Vagina (tissue), 2 donors: ENCODE measurements at regions not wholly inside any gene's neighbourhood (a gene's known extent, or its start where the extent isn't known, plus 50 kb on each side); places are given as distances from the start of the nearest gene placed in this dataset.

Experiments
- DNase-seq, 2 donors: peaks; one replicate each; pipeline ENCODE4 v3.0.0-alpha.2; 2017; ENCODE audit errors: extremely low spot score in 2 of 2
- H3K27ac ChIP-seq: fragments of 200-600 bp; sonication (generic); one replicate; pipeline ENCODE4 v1.5.1; 2019
- H3K27me3 ChIP-seq: fragments of 200-600 bp; sonication (generic); one replicate; pipeline ENCODE4 v1.5.1; 2019
- H3K36me3 ChIP-seq, 2 donors: fragments of 200-600 bp; sonication (generic); one replicate each; pipeline ENCODE4 v1.5.1; 2017 to 2019
- H3K4me1 ChIP-seq: fragments of 200-600 bp; sonication (generic); one replicate; pipeline ENCODE4 v1.5.1; 2019
- H3K4me3 ChIP-seq, 2 donors: fragments of 200-600 bp; sonication (generic); 1 replicate in 1 of 2; 2 replicates in 1 of 2; pipeline ENCODE4 v1.5.1; 2016 to 2019
- H3K9me3 ChIP-seq: fragments of 200-600 bp; sonication (generic); one replicate; pipeline ENCODE4 v1.5.1; 2019
- CTCF ChIP-seq, 3 experiments: fragments of 450-650 bp in 2 of 3; fragments of 200-600 bp in 1 of 3; sonication (generic) in 1 of 3; IDR thresholded peaks; one replicate each; pipeline ENCODE4 v1.5.1; 2017 to 2019; ENCODE audit warnings: antibody characterized with exemption in 3 of 3, mild to moderate bottlenecking in 2 of 3, moderate library complexity in 2 of 3
- POLR2A ChIP-seq, 2 donors: fragments of 450-650 bp; IDR thresholded peaks; one replicate each; pipeline ENCODE4 v1.6.1; 2017; ENCODE audit warnings: antibody characterized with exemption in 2 of 2, mild to moderate bottlenecking in 2 of 2, moderate library complexity in 2 of 2
- POLR2AphosphoS5 ChIP-seq, 2 donors: sonication (generic); formaldehyde crosslinking; IDR thresholded peaks; one replicate each; pipeline ENCODE4 v1.9.0; 2017; ENCODE audit warnings: antibody characterized with exemption in 2 of 2, mild to moderate bottlenecking in 2 of 2, low read depth in 1 of 2; ENCODE audit not compliant: insufficient read depth in 1 of 2
- intact Hi-C: fragments of 100-400 bp; cut with DNase I; formaldehyde crosslinking; loops from one replicate; pipeline ENCODE4 v1.15.1; 2023

- H3K27me3 ChIP-seq = no peaks in the 10 kb centered on the region
- no peak overlapping the region for H3K4me3 ChIP-seq
- peaks cover 5% of the 10 kb centered on the region for H3K4me1 ChIP-seq
- DNase-seq = no peak
- H3K36me3 ChIP-seq = no peaks in the 10 kb centered on the region
- no peaks in the 10 kb centered on the region for H3K9me3 ChIP-seq
- TF ChIP-seq POLR2A (IDR thresholded peaks at IDR 0.05) = no peak
- TF ChIP-seq POLR2AphosphoS5 (IDR thresholded peaks at IDR 0.05; ENCODE audit: insufficient read depth in 1 of 2, low read depth in 1 of 2) = no peak
- no peak for TF ChIP-seq CTCF (IDR thresholded peaks at IDR 0.05)
- intact Hi-C loops = no loop called here
- no peak overlapping the region for H3K27ac ChIP-seq
These were observed 107.7 kb downstream of the PTGS2 start for GRCh38 chr1:186572509-186572908.

GRCh38 chr1:186571771-186572170 is 108.5 kb downstream of the PTGS2 start:
- H3K36me3 ChIP-seq = no peaks in the 10 kb centered on the region
- H3K4me1 ChIP-seq = peaks cover 5% of the 10 kb centered on the region
- no peak overlapping the region for H3K27ac ChIP-seq
- TF ChIP-seq CTCF (IDR thresholded peaks at IDR 0.05) (no peak), POLR2AphosphoS5 (IDR thresholded peaks at IDR 0.05; ENCODE audit: insufficient read depth in 1 of 2, low read depth in 1 of 2) (no peak), POLR2A (IDR thresholded peaks at IDR 0.05) (no peak)
- H3K4me3 ChIP-seq = no peak overlapping the region
- no peaks in the 10 kb centered on the region for H3K27me3 ChIP-seq
- no peaks in the 10 kb centered on the region for H3K9me3 ChIP-seq
- DNase-seq = no peak
- intact Hi-C loops = no loop called here

GRCh38 chr1:186569856-186570255 is 108.9 kb upstream of the PDC start:
- H3K27ac ChIP-seq = no peak overlapping the region
- no peak for DNase-seq
- H3K9me3 ChIP-seq = no peaks in the 10 kb centered on the region
- H3K4me1 ChIP-seq = no peaks in the 10 kb centered on the region
- no peaks in the 10 kb centered on the region for H3K27me3 ChIP-seq
- no peak overlapping the region for H3K4me3 ChIP-seq
- intact Hi-C loops = no loop called here
- TF ChIP-seq CTCF (IDR thresholded peaks at IDR 0.05) (no peak), POLR2A (IDR thresholded peaks at IDR 0.05) (no peak), POLR2AphosphoS5 (IDR thresholded peaks at IDR 0.05; ENCODE audit: insufficient read depth in 1 of 2, low read depth in 1 of 2) (no peak)
- H3K36me3 ChIP-seq = no peaks in the 10 kb centered on the region

- TF ChIP-seq CTCF (IDR thresholded peaks at IDR 0.05) (no peak), POLR2A (IDR thresholded peaks at IDR 0.05) (no peak), POLR2AphosphoS5 (IDR thresholded peaks at IDR 0.05; ENCODE audit: insufficient read depth in 1 of 2, low read depth in 1 of 2) (no peak)
- H3K36me3 ChIP-seq = no peaks in the 10 kb centered on the region
- no peak overlapping the region for H3K4me3 ChIP-seq
- H3K27ac ChIP-seq = no peak overlapping the region
- H3K27me3 ChIP-seq = no peaks in the 10 kb centered on the region
- H3K4me1 ChIP-seq = no peaks in the 10 kb centered on the region
- intact Hi-C loops = no loop called here
- H3K9me3 ChIP-seq = no peaks in the 10 kb centered on the region
- DNase-seq = no peak
These were observed 107.3 kb upstream of the PDC start for GRCh38 chr1:186568221-186568620.

GRCh38 chr1:186566140-186566855 is 105.4 kb upstream of the PDC start:
- H3K9me3 ChIP-seq = no peaks in the 10 kb centered on the region
- intact Hi-C loops = no loop called here
- H3K4me1 ChIP-seq = no peaks in the 10 kb centered on the region
- TF ChIP-seq CTCF (IDR thresholded peaks at IDR 0.05) = no peak
- H3K36me3 ChIP-seq = no peaks in the 10 kb centered on the region
- H3K4me3 ChIP-seq = no peak overlapping the region
- no peak for DNase-seq
- H3K27ac ChIP-seq = no peak overlapping the region
- H3K27me3 ChIP-seq = no peaks in the 10 kb centered on the region
